ENCODE measurements at regions not wholly inside any gene's neighbourhood (a gene's known extent, or its start where the extent isn't known, plus 50 kb on each side); places are given as distances from the start of the nearest gene placed in this dataset.

- TF ChIP-seq ZFX (IDR thresholded peaks at IDR 0.05) (no peak), CTCF (conservative IDR thresholded peaks at IDR 0.05) (no peak)
- no peak overlapping the region for H3K27ac ChIP-seq
Observed at GRCh38 chr17:71430281-71430680, 690.5 kb upstream of the SOX9 start.

- no peak overlapping the region for H3K27ac ChIP-seq
- TF ChIP-seq CTCF (conservative IDR thresholded peaks at IDR 0.05) (no peak), ZFX (IDR thresholded peaks at IDR 0.05) (no peak)
Observed at GRCh38 chr17:71431146-71431545, 689.7 kb upstream of the SOX9 start.

- TF ChIP-seq ZFX (IDR thresholded peaks at IDR 0.05) (no peak), CTCF (conservative IDR thresholded peaks at IDR 0.05) (no peak)
- H3K27ac ChIP-seq = no peak overlapping the region
Observed at GRCh38 chr17:71432378-71433315, 688.2 kb upstream of the SOX9 start.

GRCh38 chr17:71434716-71435115, 686.1 kb upstream of the SOX9 start:
- TF ChIP-seq ZFX (IDR thresholded peaks at IDR 0.05) (no peak), CTCF (conservative IDR thresholded peaks at IDR 0.05) (no peak)
- no peak overlapping the region for H3K27ac ChIP-seq

DNA sequence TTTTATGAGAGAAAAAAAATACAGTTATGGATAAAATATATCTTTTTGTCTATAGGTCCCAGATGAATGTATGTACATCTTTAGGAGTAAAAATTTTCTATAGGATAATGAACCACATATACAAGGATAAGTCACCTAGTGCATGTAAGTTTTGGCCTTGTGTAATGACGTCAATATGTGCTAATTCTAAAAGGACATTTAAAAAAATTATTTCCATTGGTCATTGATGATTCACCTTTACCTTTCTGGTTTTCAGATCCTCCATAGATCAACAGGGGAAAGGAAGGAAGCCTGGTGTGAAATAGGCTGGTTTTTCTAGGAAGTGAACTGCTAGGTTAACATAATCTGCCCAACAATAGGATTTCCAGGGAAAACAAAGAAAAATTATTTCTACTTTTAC, 684.3 kb upstream of the SOX9 start:
- no peak overlapping the region for H3K27ac ChIP-seq
- no peak for TF ChIP-seq CTCF (conservative IDR thresholded peaks at IDR 0.05)
- TF ChIP-seq ZFX (IDR thresholded peaks at IDR 0.05) = no peak

DNA sequence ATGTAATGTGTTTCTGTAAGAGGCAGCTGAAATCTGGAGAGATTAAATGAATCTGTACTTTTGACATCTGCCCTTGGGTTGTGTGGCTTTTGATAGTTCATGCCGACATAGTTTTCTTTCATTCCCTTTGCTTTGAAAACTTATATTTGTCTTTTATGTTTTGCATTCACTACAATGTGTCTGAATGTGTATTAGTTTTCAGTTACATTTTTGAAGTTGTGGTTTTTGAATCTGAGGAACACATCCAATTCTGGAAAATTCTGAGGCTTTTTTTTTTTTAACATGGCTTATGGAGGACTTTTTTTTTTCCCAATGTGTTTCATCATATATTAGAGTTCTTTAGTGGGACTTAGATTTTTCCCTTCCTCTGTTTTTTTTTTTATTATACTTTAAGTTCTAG, 683.7 kb upstream of the SOX9 start:
- TF ChIP-seq ZFX (IDR thresholded peaks at IDR 0.05) (no peak), CTCF (conservative IDR thresholded peaks at IDR 0.05) (no peak)
- no peak overlapping the region for H3K27ac ChIP-seq

- no peak for TF ChIP-seq ZFX (IDR thresholded peaks at IDR 0.05)
- TF ChIP-seq CTCF (conservative IDR thresholded peaks at IDR 0.05) = no peak
- no peak overlapping the region for H3K27ac ChIP-seq
Observed at GRCh38 chr17:71438631-71439146, 682.1 kb upstream of the SOX9 start.
